SU-DHL-6 (cell line): ENCODE measurements at regions not wholly inside any gene's neighbourhood (a gene's known extent, or its start where the extent isn't known, plus 50 kb on each side); places are given as distances from the start of the nearest gene placed in this dataset.

Experiments used
- H2AFZ ChIP-seq: fragments of 200-600 bp; sonication (generic); 2 replicates; pipeline ENCODE4 v1.6.1; 2014; ENCODE audit warnings: low read depth, mild to moderate bottlenecking, moderate library complexity, mixed read lengths, antibody characterized with exemption, low read length; ENCODE audit not compliant: severe bottlenecking
- H3F3A ChIP-seq: fragments of 200-600 bp; shearing (Covaris generic); 2 replicates; pipeline ENCODE4 v1.6.0; 2016; ENCODE audit warnings: antibody characterized with exemption, mild to moderate bottlenecking; ENCODE audit not compliant: insufficient read depth
- H3K27ac ChIP-seq: fragments of 200-600 bp; sonication (generic); 2 replicates; pipeline ENCODE4 v1.5.1; 2016; ENCODE audit warnings: low read depth, mild to moderate bottlenecking, low read length, moderate library complexity, mixed read lengths
- H3K27me3 ChIP-seq: fragments of 200-600 bp; sonication (generic), shearing (Covaris generic); 2 replicates; pipeline ENCODE4 v1.6.0; 2014; ENCODE audit warnings: mild to moderate bottlenecking, low read length
- H3K36me3 ChIP-seq: fragments of 200-600 bp; sonication (generic); 2 replicates; pipeline ENCODE4 v1.6.1; 2014; ENCODE audit warnings: mild to moderate bottlenecking, low read length, mixed read lengths
- H3K4me2 ChIP-seq: fragments of 300-600, 200-600 bp; shearing (Covaris generic), sonication (generic); 2 replicates; pipeline ENCODE4 v1.6.0; 2014; ENCODE audit warnings: low read length, low read depth, mild to moderate bottlenecking; ENCODE audit not compliant: poor library complexity, severe bottlenecking
- H3K4me3 ChIP-seq: fragments of 200-600 bp; sonication (generic); 2 replicates; pipeline ENCODE4 v1.5.1; 2014; ENCODE audit warnings: antibody characterized with exemption, low read length, mild to moderate bottlenecking, mixed read lengths; ENCODE audit not compliant: insufficient read depth, poor library complexity, severe bottlenecking
- H3K79me2 ChIP-seq: fragments of 200-600 bp; sonication (generic); 2 replicates; pipeline ENCODE4 v1.6.1; 2014; ENCODE audit warnings: mild to moderate bottlenecking, low read length, moderate library complexity; ENCODE audit not compliant: insufficient read depth
- H3K9ac ChIP-seq: fragments of 200-600 bp; sonication (generic); 2 replicates; pipeline ENCODE4 v1.7.0; 2014; ENCODE audit warnings: mild to moderate bottlenecking, low read length
- H3K9me2 ChIP-seq: fragments of 200-600 bp; sonication (generic); replicated peaks from 2 replicates; pipeline ENCODE4 v1.6.1; 2014; ENCODE audit warnings: low read length; ENCODE audit not compliant: insufficient read depth
- H3K9me3 ChIP-seq: fragments of 200-600 bp; sonication (generic); 2 replicates; pipeline ENCODE4 v1.6.1; 2014; ENCODE audit warnings: low read length, mixed read lengths; ENCODE audit not compliant: insufficient read depth
- H4K20me1 ChIP-seq: fragments of 200-600 bp; sonication (generic); 2 replicates; pipeline ENCODE4 v1.6.1; 2014; ENCODE audit warnings: low read depth, mild to moderate bottlenecking, antibody characterized with exemption, low read length, moderate library complexity, mixed read lengths
- EZH2phosphoT487 ChIP-seq: fragments of 200-600 bp; sonication (generic), shearing (Covaris generic); conservative IDR thresholded peaks from 2 replicates; pipeline ENCODE4 v1.6.1; 2018; ENCODE audit warnings: mild to moderate bottlenecking, antibody characterized with exemption, low read length, moderate library complexity, mixed read lengths
- TF ChIP-seq, protein P1 (sequence below): fragments of 200-600 bp; sonication (generic); IDR thresholded peaks from one replicate; pipeline ENCODE4 v1.5.1; 2017; ENCODE audit warnings: antibody characterized with exemption, mild to moderate bottlenecking, low read length, moderate library complexity; ENCODE audit not compliant: insufficient read depth, poor library complexity, severe bottlenecking

GRCh38 chr10:21011433-21012018 is 114.4 kb upstream of the NEBL start:
- Histone ChIP-seq H3K9me2 (no peaks in the 10 kb centered on the region; the same call in 1 of the 2 replicates), H2AFZ (no peak overlapping the region), H3K36me3 (no peaks in the 10 kb centered on the region), H3K9me3 (no peaks in the 10 kb centered on the region), H3K27me3 (no peaks in the 10 kb centered on the region), H3K4me3 (no peak overlapping the region), H4K20me1 (no peaks in the 10 kb centered on the region), H3K9ac (no peak overlapping the region), H3K79me2 (no peaks in the 10 kb centered on the region), H3K27ac (no peak overlapping the region), H3F3A (no peaks in the 10 kb centered on the region), H3K4me2 (no peak overlapping the region)
- TF ChIP-seq EZH2phosphoT487: no peak
- TF ChIP-seq, protein P1, sequence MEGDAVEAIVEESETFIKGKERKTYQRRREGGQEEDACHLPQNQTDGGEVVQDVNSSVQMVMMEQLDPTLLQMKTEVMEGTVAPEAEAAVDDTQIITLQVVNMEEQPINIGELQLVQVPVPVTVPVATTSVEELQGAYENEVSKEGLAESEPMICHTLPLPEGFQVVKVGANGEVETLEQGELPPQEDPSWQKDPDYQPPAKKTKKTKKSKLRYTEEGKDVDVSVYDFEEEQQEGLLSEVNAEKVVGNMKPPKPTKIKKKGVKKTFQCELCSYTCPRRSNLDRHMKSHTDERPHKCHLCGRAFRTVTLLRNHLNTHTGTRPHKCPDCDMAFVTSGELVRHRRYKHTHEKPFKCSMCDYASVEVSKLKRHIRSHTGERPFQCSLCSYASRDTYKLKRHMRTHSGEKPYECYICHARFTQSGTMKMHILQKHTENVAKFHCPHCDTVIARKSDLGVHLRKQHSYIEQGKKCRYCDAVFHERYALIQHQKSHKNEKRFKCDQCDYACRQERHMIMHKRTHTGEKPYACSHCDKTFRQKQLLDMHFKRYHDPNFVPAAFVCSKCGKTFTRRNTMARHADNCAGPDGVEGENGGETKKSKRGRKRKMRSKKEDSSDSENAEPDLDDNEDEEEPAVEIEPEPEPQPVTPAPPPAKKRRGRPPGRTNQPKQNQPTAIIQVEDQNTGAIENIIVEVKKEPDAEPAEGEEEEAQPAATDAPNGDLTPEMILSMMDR: no peak

GRCh38 chr10:21010615-21011014 is 113.5 kb upstream of the NEBL start:
- Histone ChIP-seq H3K9ac (no peak overlapping the region), H3K9me2 (no peaks in the 10 kb centered on the region; the same call in 1 of the 2 replicates), H2AFZ (no peak overlapping the region), H3K4me2 (no peak overlapping the region), H3K4me3 (no peak overlapping the region), H4K20me1 (no peaks in the 10 kb centered on the region), H3K36me3 (no peaks in the 10 kb centered on the region), H3K27me3 (no peaks in the 10 kb centered on the region), H3K79me2 (no peaks in the 10 kb centered on the region), H3F3A (no peaks in the 10 kb centered on the region), H3K27ac (no peak overlapping the region), H3K9me3 (no peaks in the 10 kb centered on the region)
- no peak for TF ChIP-seq EZH2phosphoT487
- TF ChIP-seq, protein P1: no peak

DNA sequence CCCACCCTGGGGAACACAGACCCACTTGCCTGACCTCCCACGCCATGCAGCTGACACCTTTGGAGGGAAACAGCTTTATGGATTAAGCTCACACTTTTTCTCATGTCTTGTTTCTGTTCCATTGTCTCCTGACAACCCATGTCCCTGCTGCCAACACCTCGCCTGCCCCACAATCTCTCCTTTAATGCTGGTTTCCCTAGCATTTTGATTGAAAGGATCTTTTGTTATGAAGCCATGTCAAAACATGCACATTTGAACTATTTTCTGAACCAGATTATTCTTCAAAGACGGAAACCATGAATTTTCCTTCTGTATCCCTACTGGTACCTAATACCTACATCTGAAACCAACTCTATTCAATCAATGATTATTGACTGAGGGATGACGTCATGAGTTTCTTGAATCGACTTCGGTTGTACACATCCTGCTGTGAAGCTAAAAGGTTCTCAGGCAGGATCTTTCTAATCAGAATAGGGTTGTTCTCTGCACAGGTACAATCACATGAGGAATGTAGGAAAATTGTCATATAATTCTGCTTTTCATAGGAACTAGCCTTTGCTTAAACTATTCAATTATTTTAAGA is 106.2 kb upstream of the NEBL start:
- no peak overlapping the region for H3K9ac ChIP-seq
- H4K20me1 ChIP-seq: no peaks in the 10 kb centered on the region
- no peaks in the 10 kb centered on the region for H3K79me2 ChIP-seq
- H2AFZ ChIP-seq: no peak overlapping the region
- H3K36me3 ChIP-seq: no peaks in the 10 kb centered on the region
- H3K9me3 ChIP-seq: no peaks in the 10 kb centered on the region
- no peaks in the 10 kb centered on the region for H3K27me3 ChIP-seq
- TF ChIP-seq EZH2phosphoT487: no peak
- TF ChIP-seq, protein P1: no peak
- no peaks in the 10 kb centered on the region for H3K9me2 ChIP-seq
- H3K4me3 ChIP-seq: no peak overlapping the region
- no peak overlapping the region for H3K4me2 ChIP-seq
- H3F3A ChIP-seq: no peaks in the 10 kb centered on the region
- H3K27ac ChIP-seq: no peak overlapping the region
